ENCODE measurements at regions not wholly inside any gene's neighbourhood (a gene's known extent, or its start where the extent isn't known, plus 50 kb on each side); places are given as distances from the start of the nearest gene placed in this dataset.

- TF ChIP-seq EZH2 (IDR thresholded peaks at IDR 0.05; ENCODE audit: low read length) = no peak
- TF ChIP-seq CTCF (optimal IDR thresholded peaks at IDR 0.05 in 1 of 3, IDR thresholded peaks at IDR 0.05 in 1 of 3, conservative IDR thresholded peaks at IDR 0.05 in 1 of 3; ENCODE audit: extremely low read depth in 1 of 3, insufficient read depth in 2 of 3, low read length in 3 of 3) = no peak
Measured at GRCh38 chr13:31853643-31854326, 114.5 kb downstream of the RXFP2 start.
